Activated CD8-positive, alpha-beta memory T cell treated with anti-CD3 and anti-CD28 coated beads for 48 hours (primary cell): ENCODE measurements at regions not wholly inside any gene's neighbourhood (a gene's known extent, or its start where the extent isn't known, plus 50 kb on each side); places are given as distances from the start of the nearest gene placed in this dataset.
"Not testable (repeated sequence)": the region's sequence is repeated elsewhere in the genome, so short reads cannot be mapped to it uniquely, and the experiment has no call there.

Experiments
- DNase-seq, 3 experiments: peaks; one replicate each; pipeline ENCODE4 v3.0.0-alpha.2; 2020; ENCODE audit warnings: low read depth in 2 of 3, low spot score in 2 of 3

- DNase-seq: not testable (repeated sequence)
Measured at GRCh38 chr6:28621268-28621667, 95.6 kb downstream of the GPX5 start.

GRCh38 chr6:28623242-28623641 is 97.6 kb downstream of the GPX5 start:
- DNase-seq: not testable (repeated sequence)

DNA sequence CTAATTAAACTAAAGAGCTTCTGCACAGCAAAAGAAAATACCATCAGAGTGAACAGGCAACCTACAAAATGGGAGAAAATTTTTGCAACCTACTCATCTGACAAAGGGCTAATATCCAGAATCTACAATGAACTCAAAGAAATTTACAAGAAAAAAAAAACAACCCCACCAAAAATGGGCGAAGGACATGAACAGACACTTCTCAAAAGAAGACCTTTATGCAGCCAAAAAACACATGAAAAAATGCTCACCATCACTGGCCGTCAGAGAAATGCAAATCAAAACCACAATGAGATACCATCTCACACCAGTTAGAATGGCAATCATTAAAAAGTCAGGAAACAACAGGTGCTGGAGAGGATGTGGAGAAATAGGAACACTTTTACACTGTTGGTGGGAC is 100.7 kb downstream of the GPX5 start:
- not testable (repeated sequence) for DNase-seq

GRCh38 chr6:28632326-28632851 is 106.7 kb downstream of the GPX5 start:
- no peak for DNase-seq

DNA sequence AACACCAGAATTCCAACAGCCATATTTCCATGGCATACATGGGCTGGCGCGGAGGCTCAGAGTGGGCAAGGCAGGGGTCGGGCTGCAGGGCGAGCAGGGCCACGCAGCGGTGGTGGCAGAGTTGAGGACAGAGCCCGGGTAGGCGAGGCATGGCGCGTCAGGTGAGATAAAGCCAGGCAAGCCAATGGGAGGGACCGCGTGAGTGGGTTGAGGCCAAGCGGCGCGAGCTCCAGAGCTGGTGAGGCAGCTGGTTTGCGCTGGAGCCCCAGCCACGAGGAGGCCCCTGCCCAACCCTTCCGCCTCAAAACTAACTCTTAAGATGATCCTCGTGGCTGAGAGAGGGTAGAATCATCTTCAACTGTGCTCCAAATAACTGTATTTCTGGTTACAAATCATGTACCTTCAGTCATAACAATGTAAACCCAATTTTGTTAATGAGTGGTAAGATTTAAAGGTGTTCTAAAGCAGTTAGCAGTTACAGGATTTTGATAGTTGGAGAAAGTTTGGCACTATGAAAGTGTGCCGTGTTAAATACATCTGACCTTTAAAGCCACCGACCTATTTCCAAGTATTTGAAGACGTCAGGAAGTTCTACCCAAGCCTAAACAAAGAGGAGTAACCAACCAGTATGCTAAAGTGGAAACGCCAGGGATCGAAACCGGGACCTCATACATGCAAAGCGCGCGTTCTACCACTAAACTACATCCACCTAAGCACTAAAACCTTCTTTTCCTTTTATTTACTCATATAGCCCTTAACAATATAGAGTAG is 107.9 kb downstream of the GPX5 start:
- no peak for DNase-seq

DNA sequence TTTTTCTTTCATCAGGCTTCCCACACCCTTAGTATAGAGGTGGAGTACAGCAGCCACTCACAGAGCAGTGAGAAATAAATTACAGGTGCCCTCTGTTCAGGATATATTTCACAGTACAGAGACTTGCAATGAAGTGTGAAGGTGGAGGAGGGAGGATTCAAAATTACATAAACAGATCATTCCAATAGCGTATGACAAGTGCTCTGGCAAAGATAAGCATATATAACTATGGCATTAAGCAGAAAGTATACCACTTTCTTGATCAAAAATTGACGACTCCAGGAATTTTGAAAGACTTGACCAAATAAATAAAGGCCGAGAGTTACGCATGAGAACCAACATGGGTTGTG is 108.7 kb downstream of the GPX5 start:
- DNase-seq: no peak

GRCh38 chr6:28634761-28635546 is 109.3 kb downstream of the GPX5 start:
- no peak for DNase-seq

DNA sequence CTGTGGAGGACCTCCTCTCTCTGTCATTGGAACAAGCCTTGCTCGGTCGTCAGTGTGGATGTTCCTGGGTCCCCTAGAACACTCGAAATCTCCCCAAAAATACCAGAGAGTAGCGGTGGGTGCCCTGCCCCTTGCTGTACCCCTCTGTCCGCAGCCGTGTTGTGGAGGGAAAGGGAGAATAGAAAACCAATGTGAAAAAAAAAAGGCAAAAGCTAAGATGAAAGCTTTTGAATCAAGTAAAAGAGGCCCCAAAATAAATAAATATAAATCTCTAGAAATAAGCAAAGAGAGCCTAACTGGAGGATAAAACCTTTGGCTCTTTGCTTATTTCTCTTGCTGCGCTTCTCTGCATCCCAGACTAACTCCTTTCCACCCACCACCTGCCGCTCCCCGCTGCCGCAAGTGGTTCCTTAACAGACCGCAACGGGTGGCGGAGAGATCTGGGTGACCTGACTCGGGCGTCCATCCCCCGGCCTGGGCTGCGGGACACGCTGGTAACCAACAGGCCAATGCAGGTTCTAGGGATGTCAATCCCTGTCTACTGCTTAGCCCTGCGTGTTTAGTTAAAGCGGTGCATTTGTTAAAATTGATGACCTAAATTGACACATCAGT is 110.0 kb downstream of the GPX5 start:
- no peak for DNase-seq

- DNase-seq: no peak
Measured at GRCh38 chr6:28638787-28639430, 113.2 kb downstream of the GPX5 start.

DNA sequence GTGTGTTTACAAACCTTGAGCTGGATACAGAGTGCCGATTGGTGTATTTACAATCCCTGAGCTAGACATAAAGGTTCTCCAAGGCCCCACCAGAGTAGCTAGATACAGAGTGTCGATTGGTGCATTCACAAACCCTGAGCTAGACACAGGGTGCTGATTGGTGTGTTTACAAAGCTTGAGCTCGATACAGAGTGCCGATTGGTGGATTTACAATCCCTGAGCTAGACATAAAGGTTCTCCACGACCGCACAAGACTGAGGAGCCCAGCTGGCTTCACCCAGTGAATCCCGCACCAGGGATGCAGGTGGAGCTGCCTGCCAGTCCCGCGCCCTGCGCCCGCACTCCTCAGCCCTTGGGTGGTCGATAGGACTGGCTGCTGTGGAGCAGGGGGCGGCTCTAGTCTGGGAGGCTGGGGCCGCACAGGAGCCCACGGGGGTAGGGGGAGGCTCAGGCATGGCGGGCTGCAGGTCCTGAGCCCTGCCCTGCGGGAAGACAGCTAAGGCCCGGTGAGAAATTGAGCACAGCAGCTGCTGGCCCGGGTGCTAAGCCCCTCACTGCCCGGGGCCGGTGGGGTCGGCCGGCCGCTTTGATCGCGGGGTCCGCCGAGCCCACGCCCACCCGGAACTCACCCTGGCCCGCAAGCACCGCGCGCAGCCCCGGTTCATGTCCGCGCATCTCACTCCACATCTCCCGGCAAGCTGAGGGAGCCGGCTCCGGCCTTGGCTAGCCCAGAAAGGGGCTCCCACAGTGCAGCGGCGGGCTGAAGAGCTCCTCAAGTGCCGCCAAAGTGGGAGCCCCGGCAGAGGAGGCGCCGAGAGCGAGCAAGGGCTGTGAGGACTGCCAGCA is 114.0 kb downstream of the GPX5 start:
- not testable (repeated sequence) for DNase-seq

GRCh38 chr6:28643017-28643740 is 117.5 kb downstream of the GPX5 start:
- peak in 1 of 3 experiments; percentile 35 for DNase-seq

GRCh38 chr6:28646650-28647049 is 121.0 kb downstream of the GPX5 start:
- DNase-seq: no peak

DNA sequence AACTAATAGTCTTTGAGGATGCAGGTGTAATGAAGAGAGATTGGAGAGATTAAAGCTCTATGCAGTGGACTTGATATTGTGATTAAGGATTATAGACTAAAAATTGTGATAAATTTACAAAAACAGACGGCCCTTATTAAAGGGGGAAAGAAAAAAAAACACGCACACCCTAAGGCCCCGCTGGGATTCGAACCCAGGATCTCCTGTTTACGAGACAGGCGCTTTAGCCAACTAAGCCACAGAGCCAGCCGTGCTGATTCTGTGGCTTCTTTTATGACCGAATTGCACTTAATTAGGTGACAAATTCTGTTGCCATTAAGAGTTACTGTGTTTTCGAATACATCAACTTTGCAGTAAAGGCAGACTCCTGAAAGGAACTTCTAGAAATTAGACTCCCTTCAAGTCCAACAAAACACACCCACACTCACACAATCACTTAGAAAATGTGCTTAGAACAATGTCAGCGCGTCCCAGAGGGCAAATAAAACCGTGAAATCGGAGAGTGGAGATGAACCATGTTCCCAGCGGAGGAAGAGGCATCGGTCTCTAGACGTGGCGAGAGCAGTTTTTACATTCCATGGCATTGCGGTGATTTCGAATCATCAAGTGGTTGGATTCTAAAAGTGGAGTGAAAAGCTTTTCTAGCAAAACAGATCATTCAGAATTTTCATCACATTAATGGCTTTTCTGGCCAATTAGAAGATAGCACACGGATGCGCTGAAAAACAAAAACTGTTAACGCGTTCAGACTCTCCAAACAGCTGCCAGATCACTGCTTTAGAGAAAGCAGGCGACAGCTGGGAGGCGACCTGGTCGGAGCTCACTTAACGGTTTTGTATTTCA is 122.6 kb downstream of the GPX5 start:
- peak; percentile 28 to 79 (median 62) for DNase-seq

DNA sequence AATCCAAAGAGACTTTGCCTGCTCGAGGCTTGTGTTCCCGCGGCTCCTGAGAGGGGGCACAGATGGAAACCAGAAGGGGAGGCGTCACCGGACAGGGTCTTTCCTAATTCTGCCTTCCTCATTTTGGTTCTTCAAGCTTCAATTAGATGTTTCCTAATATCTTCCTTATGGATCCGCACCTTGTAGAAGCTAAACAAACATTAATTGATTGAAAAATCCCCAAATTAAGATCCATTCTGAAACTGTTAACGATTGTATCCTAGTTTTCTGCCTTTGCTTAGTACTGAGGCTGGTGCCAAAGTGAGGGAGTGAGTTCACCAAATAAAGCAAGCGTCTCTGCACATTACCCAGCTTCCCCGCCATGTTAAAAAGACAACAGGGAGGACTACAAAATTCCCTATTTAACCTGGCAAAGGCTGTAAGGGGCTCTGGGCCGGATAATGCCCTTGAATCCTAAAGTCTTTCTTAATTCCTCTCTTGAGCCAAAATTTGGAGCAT is 123.2 kb downstream of the GPX5 start:
- no peak for DNase-seq

DNA sequence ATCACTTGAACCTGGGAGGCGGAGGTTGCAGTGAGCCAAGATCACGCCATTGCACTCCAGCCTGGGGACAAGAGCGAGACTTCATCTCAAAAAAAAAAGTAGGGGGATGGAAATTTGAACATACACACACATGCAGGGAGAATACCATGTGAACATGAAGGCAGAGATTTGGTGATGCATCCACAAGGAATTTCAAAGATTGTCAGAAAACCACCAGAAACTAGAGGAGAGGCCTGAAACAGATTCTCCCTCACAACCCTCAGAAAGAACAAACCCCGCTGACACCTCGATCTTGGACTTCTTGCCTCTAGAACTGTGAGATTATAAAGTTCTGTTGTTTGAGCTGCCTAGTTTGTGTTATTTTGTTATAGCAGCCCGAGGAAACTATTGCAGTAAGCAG is 125.5 kb downstream of the GPX5 start:
- DNase-seq: no peak

DNA sequence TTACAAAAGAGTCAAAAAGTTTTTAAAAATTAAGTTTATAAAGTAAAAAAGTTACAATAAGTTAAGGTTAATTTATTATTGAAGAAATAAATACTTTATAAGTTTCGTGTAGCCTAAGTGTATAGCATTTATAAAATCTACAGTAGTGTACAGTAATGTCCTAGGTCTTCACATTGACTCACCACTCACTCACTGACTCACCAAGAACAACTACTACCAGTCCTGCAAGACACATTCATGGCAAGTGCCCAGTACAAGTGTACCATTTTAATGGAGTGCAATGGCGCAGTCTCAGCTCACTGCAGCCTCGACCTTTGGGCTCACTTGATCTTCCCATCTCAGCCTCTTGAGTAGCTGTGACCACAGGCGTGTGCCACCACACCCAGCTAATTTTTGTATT is 128.2 kb downstream of the GPX5 start:
- DNase-seq: no peak

- DNase-seq: no peak
Measured at GRCh38 chr6:28655164-28655563, 129.5 kb downstream of the GPX5 start.

GRCh38 chr6:28656715-28657114 is 131.0 kb downstream of the GPX5 start:
- DNase-seq: no peak

GRCh38 chr6:28657381-28657768 is 131.7 kb downstream of the GPX5 start:
- no peak for DNase-seq
